ENCODE measurements at regions not wholly inside any gene's neighbourhood (a gene's known extent, or its start where the extent isn't known, plus 50 kb on each side); places are given as distances from the start of the nearest gene placed in this dataset.

DNA sequence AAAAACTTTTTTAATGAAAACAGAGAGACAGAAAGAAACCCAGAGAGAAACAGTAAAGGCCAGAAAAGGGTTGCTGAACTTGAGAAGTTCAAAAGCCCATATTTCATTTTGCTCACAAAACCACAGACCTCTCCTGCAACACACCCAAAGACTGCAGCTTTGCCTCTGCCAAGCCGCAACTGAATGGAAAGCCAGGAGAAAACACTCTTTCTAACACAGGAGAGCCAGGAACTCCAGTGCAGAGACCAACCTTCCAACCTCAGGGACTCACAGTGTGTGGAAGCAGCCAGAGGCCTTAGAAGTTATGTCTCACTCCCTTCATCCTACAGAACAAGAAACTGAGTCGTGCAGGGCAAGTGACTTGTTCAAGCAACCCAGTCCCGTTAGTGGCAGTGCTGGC lies 163.1 kb upstream of the HES1 start:
- no peak for TF ChIP-seq MYC (IDR thresholded peaks at IDR 0.05; ENCODE audit: low read depth, low read length)
- no peak for DNase-seq (ENCODE audit: low read depth)
- no peak overlapping the region for H3K4me3 ChIP-seq (ENCODE audit: low read depth, low read length)

DNA sequence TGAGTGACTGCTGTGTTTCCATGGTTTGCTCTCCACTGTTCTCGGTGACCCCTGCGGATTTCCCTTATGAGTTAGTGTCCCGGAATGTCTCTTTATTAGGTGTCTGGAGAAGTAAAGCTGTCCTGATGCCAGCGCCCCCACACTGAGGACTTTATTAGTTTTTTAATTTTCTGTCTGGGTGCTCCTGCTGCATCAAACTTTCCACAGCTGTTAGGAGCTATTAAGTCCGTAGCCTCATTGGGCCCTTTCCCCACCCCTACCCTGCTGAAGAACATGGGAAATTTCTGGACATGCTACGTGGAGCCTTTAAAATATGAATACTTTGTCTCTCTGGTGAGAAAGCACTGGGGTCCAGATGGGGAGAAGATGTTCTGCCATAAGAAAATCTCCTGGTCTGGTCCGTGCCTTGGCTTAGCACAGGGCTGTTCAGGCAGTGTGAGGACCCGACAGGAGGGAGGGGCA lies 161.7 kb upstream of the HES1 start:
- no peak for TF ChIP-seq MYC (IDR thresholded peaks at IDR 0.05; ENCODE audit: low read depth, low read length)
- TF ChIP-seq, protein P1, sequence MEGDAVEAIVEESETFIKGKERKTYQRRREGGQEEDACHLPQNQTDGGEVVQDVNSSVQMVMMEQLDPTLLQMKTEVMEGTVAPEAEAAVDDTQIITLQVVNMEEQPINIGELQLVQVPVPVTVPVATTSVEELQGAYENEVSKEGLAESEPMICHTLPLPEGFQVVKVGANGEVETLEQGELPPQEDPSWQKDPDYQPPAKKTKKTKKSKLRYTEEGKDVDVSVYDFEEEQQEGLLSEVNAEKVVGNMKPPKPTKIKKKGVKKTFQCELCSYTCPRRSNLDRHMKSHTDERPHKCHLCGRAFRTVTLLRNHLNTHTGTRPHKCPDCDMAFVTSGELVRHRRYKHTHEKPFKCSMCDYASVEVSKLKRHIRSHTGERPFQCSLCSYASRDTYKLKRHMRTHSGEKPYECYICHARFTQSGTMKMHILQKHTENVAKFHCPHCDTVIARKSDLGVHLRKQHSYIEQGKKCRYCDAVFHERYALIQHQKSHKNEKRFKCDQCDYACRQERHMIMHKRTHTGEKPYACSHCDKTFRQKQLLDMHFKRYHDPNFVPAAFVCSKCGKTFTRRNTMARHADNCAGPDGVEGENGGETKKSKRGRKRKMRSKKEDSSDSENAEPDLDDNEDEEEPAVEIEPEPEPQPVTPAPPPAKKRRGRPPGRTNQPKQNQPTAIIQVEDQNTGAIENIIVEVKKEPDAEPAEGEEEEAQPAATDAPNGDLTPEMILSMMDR (IDR thresholded peaks at IDR 0.05; ENCODE audit: low read depth, low read length): no peak
- TF ChIP-seq, protein P2, sequence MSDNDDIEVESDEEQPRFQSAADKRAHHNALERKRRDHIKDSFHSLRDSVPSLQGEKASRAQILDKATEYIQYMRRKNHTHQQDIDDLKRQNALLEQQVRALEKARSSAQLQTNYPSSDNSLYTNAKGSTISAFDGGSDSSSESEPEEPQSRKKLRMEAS (IDR thresholded peaks at IDR 0.05; ENCODE audit: low read depth, low read length): no peak
- no peak for TF ChIP-seq POLR2A (IDR thresholded peaks at IDR 0.05; ENCODE audit: extremely low read depth, insufficient read length)
- DNase-seq (ENCODE audit: low read depth): no peak
- no peak overlapping the region for H3K4me3 ChIP-seq (ENCODE audit: low read depth, low read length)

DNA sequence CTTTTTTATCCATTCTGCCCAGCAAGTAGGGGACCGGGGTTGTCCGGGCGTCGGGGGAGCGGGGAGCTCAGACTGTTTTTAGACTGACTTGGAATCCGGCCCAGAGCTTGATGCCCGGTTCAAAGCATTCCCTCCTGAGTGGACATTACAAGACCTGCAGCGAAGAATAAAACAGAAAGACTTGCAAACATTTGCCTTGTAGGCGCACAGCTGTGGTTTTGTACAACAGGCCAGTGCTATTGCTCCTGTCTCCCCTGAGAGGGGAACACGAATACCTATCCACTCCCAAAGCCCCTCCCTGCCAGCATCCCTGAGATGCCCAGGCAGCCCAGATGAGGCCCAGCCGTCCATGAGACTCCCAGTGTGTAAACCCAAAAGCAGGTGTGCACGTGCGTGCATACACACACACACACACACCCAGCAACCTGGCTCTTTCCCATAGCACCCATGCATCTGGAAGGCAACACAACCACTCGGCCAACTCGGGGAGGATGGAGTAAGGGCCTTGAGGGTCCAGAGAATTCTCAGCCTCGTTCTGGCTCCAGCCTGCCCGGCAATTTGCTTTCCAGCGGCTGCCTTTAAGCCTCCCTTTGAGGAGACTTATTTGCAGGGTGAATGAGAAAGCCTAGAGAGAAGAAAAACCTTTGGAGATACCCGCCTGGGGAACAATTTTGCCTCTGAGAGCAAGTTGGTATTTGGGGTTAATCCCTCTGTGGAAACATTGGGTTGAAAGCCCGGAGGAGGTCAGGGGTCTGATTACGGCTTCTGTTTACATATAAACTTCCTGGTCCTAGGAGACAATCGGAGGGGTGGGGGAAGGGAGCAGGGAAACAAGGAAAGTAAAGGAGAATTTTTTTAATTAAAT lies 161.0 kb upstream of the HES1 start:
- no peak for DNase-seq (ENCODE audit: low read depth)
- no peak overlapping the region for H3K4me3 ChIP-seq (ENCODE audit: low read depth, low read length)
- TF ChIP-seq, protein P2 (IDR thresholded peaks at IDR 0.05; ENCODE audit: low read depth, low read length): no peak
- TF ChIP-seq, protein P1 (IDR thresholded peaks at IDR 0.05; ENCODE audit: low read depth, low read length): no peak
- TF ChIP-seq MYC (IDR thresholded peaks at IDR 0.05; ENCODE audit: low read depth, low read length): no peak
- no peak for TF ChIP-seq POLR2A (IDR thresholded peaks at IDR 0.05; ENCODE audit: extremely low read depth, insufficient read length)

DNA sequence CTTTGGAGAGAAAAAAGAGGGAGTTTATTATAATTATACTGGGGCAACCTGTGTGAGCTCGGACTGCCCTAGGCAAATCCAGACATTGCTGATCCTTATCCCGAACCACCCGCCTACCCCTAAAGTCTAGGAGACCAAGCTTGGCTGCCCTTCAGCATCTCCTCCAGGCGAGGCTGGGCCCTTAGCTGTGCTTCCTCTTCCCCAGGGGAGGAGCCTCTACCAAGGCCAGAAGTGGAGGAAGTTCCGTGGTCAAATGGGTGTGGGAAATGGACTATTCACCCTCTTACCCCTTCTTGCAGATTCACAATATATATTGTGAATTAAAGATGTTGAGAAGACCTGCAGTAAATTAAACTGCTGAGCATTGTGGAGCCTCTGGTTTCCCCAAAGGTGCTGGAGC lies 158.3 kb upstream of the HES1 start:
- DNase-seq (ENCODE audit: low read depth): peak; percentile 49
- TF ChIP-seq, protein P2 (IDR thresholded peaks at IDR 0.05; ENCODE audit: low read depth, low read length): no peak
- TF ChIP-seq MYC (IDR thresholded peaks at IDR 0.05; ENCODE audit: low read depth, low read length): no peak
- TF ChIP-seq POLR2A (IDR thresholded peaks at IDR 0.05; ENCODE audit: extremely low read depth, insufficient read length): no peak
- TF ChIP-seq, protein P1 (IDR thresholded peaks at IDR 0.05; ENCODE audit: low read depth, low read length): no peak

DNA sequence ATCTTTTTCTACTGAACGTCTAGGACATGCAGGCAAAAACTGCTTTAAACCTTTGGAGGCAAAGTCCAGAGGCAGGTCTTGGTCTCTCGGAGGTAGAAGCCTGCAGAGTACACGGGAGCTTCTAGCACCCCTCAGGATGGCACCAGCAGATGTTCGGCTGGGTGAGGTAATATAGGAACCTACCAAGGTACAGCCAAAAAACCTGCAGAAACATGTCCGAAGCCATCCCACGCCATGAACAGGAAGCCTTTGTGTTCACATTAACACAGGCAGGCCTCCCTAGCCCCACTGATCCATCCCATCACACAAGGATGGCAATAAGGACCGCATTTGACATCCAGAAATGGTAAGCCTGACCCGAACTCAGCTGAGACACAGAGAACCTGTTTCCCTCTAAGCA lies 157.9 kb upstream of the HES1 start:
- no peak for DNase-seq (ENCODE audit: low read depth)
- TF ChIP-seq, protein P1 (IDR thresholded peaks at IDR 0.05; ENCODE audit: low read depth, low read length): no peak
- TF ChIP-seq MYC (IDR thresholded peaks at IDR 0.05; ENCODE audit: low read depth, low read length): no peak
- no peak for TF ChIP-seq POLR2A (IDR thresholded peaks at IDR 0.05; ENCODE audit: extremely low read depth, insufficient read length)
- TF ChIP-seq, protein P2 (IDR thresholded peaks at IDR 0.05; ENCODE audit: low read depth, low read length): no peak
- H3K4me3 ChIP-seq (ENCODE audit: low read depth, low read length): no peak overlapping the region

More for the DNA sequence above, 158.3 kb upstream of the HES1 start:
- H3K4me3 ChIP-seq (ENCODE audit: low read depth, low read length): no peak overlapping the region

DNA sequence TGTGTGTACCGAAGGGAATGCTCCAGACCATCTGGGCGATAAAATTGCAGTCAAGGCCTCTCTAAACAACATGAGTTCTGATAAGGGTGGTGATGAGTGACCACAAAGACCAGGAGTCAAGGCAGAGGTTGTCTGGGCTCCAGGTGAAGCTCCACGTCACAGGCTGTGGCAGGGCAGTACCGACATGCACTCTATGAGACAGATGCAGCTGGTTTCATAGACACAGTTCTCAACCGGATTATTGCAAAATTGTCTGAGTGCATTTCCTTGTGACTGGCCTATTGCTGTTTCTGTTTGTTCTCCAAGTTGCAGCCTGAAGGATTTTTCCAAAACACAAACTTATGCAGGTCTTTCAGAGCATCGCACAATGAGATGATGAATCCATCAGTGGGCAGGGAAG lies 157.5 kb upstream of the HES1 start:
- no peak overlapping the region for H3K4me3 ChIP-seq (ENCODE audit: low read depth, low read length)
- DNase-seq (ENCODE audit: low read depth): no peak
- TF ChIP-seq MYC (IDR thresholded peaks at IDR 0.05; ENCODE audit: low read depth, low read length): no peak
- TF ChIP-seq, protein P1 (IDR thresholded peaks at IDR 0.05; ENCODE audit: low read depth, low read length): no peak
- no peak for TF ChIP-seq POLR2A (IDR thresholded peaks at IDR 0.05; ENCODE audit: extremely low read depth, insufficient read length)
- TF ChIP-seq, protein P2 (IDR thresholded peaks at IDR 0.05; ENCODE audit: low read depth, low read length): no peak
